HCT116 (cell line): ENCODE measurements at regions not wholly inside any gene's neighbourhood (a gene's known extent, or its start where the extent isn't known, plus 50 kb on each side); places are given as distances from the start of the nearest gene placed in this dataset.

ENCODE experiments used
- ATAC-seq: fragments of 200-7000 bp; cut with Tn5 transposase; 2 replicates; pipeline ENCODE4 v1.9.1; 2020; ENCODE audit warnings: mild to moderate bottlenecking, moderate library complexity
- BruUV-seq: library from RNA; stranded (reverse); fragments of 400-500 nt; replicated peaks from 2 replicates; lab custom pipeline; 2021; lab: Mats Ljungman, UMichigan
- CTCF ChIA-PET: fragments of 300-600 bp; sonication (Branson Sonifier 250); formaldehyde crosslinking; loops from one replicate; lab custom pipeline; 2021; ENCODE audit warnings: antibody characterized with exemption; lab: Charles Lee
- POLR2A ChIA-PET: fragments of 300-600, 350-600 bp; sonication (Branson Sonifier 250); formaldehyde crosslinking; loops from one replicate; lab custom pipeline; 2021; ENCODE audit warnings: antibody characterized with exemption; lab: Charles Lee
- RAD21 ChIA-PET, 2 experiments: fragments of 300-600 bp; sonication (Branson Sonifier 250); formaldehyde crosslinking; loops; one replicate each; lab custom pipeline; 2023; ENCODE audit warnings: low total read pairs in 2 of 2; ENCODE audit not compliant: uncharacterized antibody in 2 of 2, unreplicated experiment in 2 of 2, low non-redundant PET in 1 of 2; lab: Charles Lee
- DNase-seq: peaks from one replicate; pipeline ENCODE4 v3.0.0-alpha.2; 2010; ENCODE audit warnings: low read depth, low spot score
- H2AFZ ChIP-seq: fragments of 200-600 bp; shearing (Covaris generic), sonication (generic); 2 replicates; pipeline ENCODE4 v1.6.1; 2017; ENCODE audit warnings: low read depth, mixed run types, mixed read lengths, antibody characterized with exemption, low read length; ENCODE audit not compliant: poor library complexity, severe bottlenecking
- H3K27ac ChIP-seq: 2 replicates; pipeline ENCODE4 v1.5.1; 2012; ENCODE audit warnings: low read depth, low read length
- H3K27me3 ChIP-seq: fragments of 200-600 bp; sonication (generic); 2 replicates; pipeline ENCODE4 v1.6.1; 2016; ENCODE audit warnings: mixed run types, low read length, mixed read lengths; ENCODE audit not compliant: insufficient read depth
- H3K36me3 ChIP-seq, 2 experiments: fragments of 200-500 bp in 1 of 2; fragments of 200-600 bp in 1 of 2; sonication (Bioruptor generic) in 1 of 2; sonication (generic) in 1 of 2; 2 replicates each; pipeline versions ENCODE4 v1.5.1 to v1.6.1; 2014 to 2016; ENCODE audit warnings: low read length in 2 of 2, inconsistent platforms in 1 of 2, mixed read lengths in 1 of 2, mixed run types in 1 of 2; ENCODE audit not compliant: insufficient read depth in 2 of 2, control insufficient read depth in 1 of 2
- H3K4me1 ChIP-seq, 2 experiments: fragments of 200-600 bp in 1 of 2; sonication (generic) in 1 of 2; 2 replicates each; pipeline versions ENCODE4 v1.5.1 to v1.6.1; 2012 to 2017; ENCODE audit warnings: low read length in 2 of 2, inconsistent platforms in 1 of 2, mild to moderate bottlenecking in 1 of 2, mixed read lengths in 1 of 2, mixed run types in 1 of 2, moderate library complexity in 1 of 2; ENCODE audit not compliant: insufficient read depth in 2 of 2, control insufficient read depth in 1 of 2
- H3K4me2 ChIP-seq: fragments of 200-600 bp; sonication (generic); 2 replicates; pipeline ENCODE4 v1.6.1; 2017; ENCODE audit warnings: mixed run types, low read length, mixed read lengths
- H3K4me3 ChIP-seq, 2 experiments: fragments of 200-600 bp in 1 of 2; sonication (generic) in 1 of 2; replicated peaks in 1 of 2; 2 replicates each; pipeline ENCODE4 v1.5.1; 2011 to 2016; ENCODE audit warnings: low read length in 2 of 2, control low read depth in 1 of 2, low read depth in 1 of 2, mild to moderate bottlenecking in 1 of 2, mixed read lengths in 1 of 2, mixed run types in 1 of 2
- H3K79me2 ChIP-seq: fragments of 200-600 bp; sonication (generic); 2 replicates; pipeline ENCODE4 v1.6.1; 2017; ENCODE audit warnings: mild to moderate bottlenecking, mixed run types, low read length, moderate library complexity, mixed read lengths; ENCODE audit not compliant: insufficient read depth
- H3K9ac ChIP-seq: fragments of 200-600 bp; sonication (generic); 2 replicates; pipeline ENCODE4 v1.6.1; 2016; ENCODE audit warnings: low read length, mixed read lengths
- H3K9me2 ChIP-seq: fragments of 200-600 bp; sonication (generic), shearing (Covaris generic); 2 replicates; pipeline ENCODE4 v1.6.1; 2017; ENCODE audit warnings: mixed run types, mild to moderate bottlenecking, moderate library complexity; ENCODE audit not compliant: insufficient read depth
- H3K9me3 ChIP-seq, 2 experiments: fragments of 200-500 bp in 1 of 2; fragments of 200-600 bp in 1 of 2; sonication (Bioruptor generic) in 1 of 2; sonication (generic) in 1 of 2; 2 replicates each; pipeline ENCODE4 v1.6.1; 2014 to 2017; ENCODE audit warnings: low read length in 2 of 2, mixed read lengths in 2 of 2, inconsistent platforms in 1 of 2, low read depth in 1 of 2, mild to moderate bottlenecking in 1 of 2, mixed run types in 1 of 2, moderate library complexity in 1 of 2; ENCODE audit not compliant: control insufficient read depth in 1 of 2, insufficient read depth in 1 of 2
- H4K20me1 ChIP-seq: fragments of 200-600 bp; sonication (generic), shearing (Covaris generic); 2 replicates; pipeline ENCODE4 v1.6.1; 2017; ENCODE audit warnings: mixed run types, mild to moderate bottlenecking, moderate library complexity; ENCODE audit not compliant: insufficient read depth
- ATF3 ChIP-seq: IDR thresholded peaks from 2 replicates; pipeline ENCODE4 v1.6.1; 2012
- CBX3 ChIP-seq: IDR thresholded peaks from 2 replicates; pipeline ENCODE4 v1.6.1; 2012; ENCODE audit warnings: low read depth
- ELF1 ChIP-seq: IDR thresholded peaks from 2 replicates; pipeline ENCODE4 v1.6.1; 2012; ENCODE audit warnings: low read depth, borderline replicate concordance
- EZH2phosphoT487 ChIP-seq: fragments of 200-600 bp; IDR thresholded peaks from 2 replicates; pipeline ENCODE4 v1.6.1; 2018; ENCODE audit warnings: antibody characterized with exemption, borderline replicate concordance
- FOSL1 ChIP-seq: IDR thresholded peaks from 2 replicates; pipeline ENCODE4 v1.6.1; 2012; ENCODE audit warnings: low read depth
- MAX ChIP-seq: IDR thresholded peaks from 2 replicates; pipeline ENCODE4 v1.6.1; 2012
- POLR2AphosphoS5 ChIP-seq: IDR thresholded peaks from 2 replicates; pipeline ENCODE4 v1.6.1; 2011; ENCODE audit warnings: mild to moderate bottlenecking, low read depth, low read length, moderate library complexity
- REST ChIP-seq: IDR thresholded peaks from 2 replicates; pipeline ENCODE4 v1.6.1; 2012; ENCODE audit warnings: low read depth
- SRF ChIP-seq: IDR thresholded peaks from 2 replicates; pipeline ENCODE4 v1.6.1; 2012; ENCODE audit warnings: low read depth
- ZFX ChIP-seq: fragments of 450-650 bp; IDR thresholded peaks from 2 replicates; pipeline ENCODE4 v1.6.1; 2017
- ZNF274 ChIP-seq: fragments of 200-500 bp; sonication (Bioruptor generic); IDR thresholded peaks from 2 replicates; pipeline ENCODE4 v1.6.1; 2014; ENCODE audit warnings: mild to moderate bottlenecking, low read depth, low read length, inconsistent platforms
- intact Hi-C: fragments of 100-400 bp; cut with micrococcal nuclease; formaldehyde crosslinking; loops from 2 replicates; pipeline ENCODE4 v1.10.0; 2022

DNA sequence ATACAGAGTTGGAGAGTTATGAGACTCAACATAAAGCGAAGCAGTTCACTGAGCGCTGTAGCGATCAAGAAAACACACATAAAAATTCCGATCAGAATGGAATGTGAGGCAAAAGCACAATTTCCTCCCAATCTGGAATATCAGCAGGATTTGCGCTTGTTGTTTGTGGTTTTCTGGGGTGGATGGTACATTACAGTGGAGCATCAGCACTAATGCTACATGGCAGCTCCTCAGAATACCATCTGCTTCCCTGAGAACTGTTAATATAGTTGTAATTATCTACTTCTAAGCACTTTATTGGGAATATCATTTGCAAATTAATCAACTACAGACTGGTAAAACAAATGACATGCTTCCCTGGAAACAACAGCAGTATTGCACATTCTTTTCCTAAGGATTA is 324.1 kb upstream of the PPARGC1A start:
- CTCF ChIA-PET: no interaction called here
- no peak for DNase-seq
- POLR2A ChIA-PET: no interaction called here
- Histone ChIP-seq H3K9me2 (no peaks in the 10 kb centered on the region), H4K20me1 (no peaks in the 10 kb centered on the region), H2AFZ (no peak overlapping the region), H3K4me2 (no peak overlapping the region), H3K9ac (no peak overlapping the region), H3K27me3 (no peaks in the 10 kb centered on the region), H3K79me2 (no peaks in the 10 kb centered on the region), H3K27ac (no peak overlapping the region), H3K36me3 (no peaks in the 10 kb centered on the region), H3K9me3 (0 out of 4 replicates have a peak, but pooled peaks cover 0 to 3% of the 10 kb centered on the region in 2 experiments), H3K4me3 (no peak overlapping the region), H3K4me1 (no peaks in the 10 kb centered on the region)
- TF ChIP-seq ATF3 (no peak), POLR2AphosphoS5 (no peak), EZH2phosphoT487 (no peak), ELF1 (no peak), CBX3 (no peak), REST (no peak), SRF (no peak), FOSL1 (no peak), ZNF274 (no peak), ZFX (no peak), MAX (no peak)
- RAD21 ChIA-PET: no interaction called here
- intact Hi-C loops: no loop called here
- no TSS peak for BruUV-seq
- no peak for ATAC-seq
